Vagina (tissue), 2 donors: ENCODE measurements at regions not wholly inside any gene's neighbourhood (a gene's known extent, or its start where the extent isn't known, plus 50 kb on each side); places are given as distances from the start of the nearest gene placed in this dataset.

Experiments used
- POLR2A ChIP-seq, 2 donors: fragments of 450-650 bp; IDR thresholded peaks; one replicate each; pipeline ENCODE4 v1.6.1; 2017; ENCODE audit warnings: antibody characterized with exemption in 2 of 2, mild to moderate bottlenecking in 2 of 2, moderate library complexity in 2 of 2
- POLR2AphosphoS5 ChIP-seq, 2 donors: sonication (generic); formaldehyde crosslinking; IDR thresholded peaks; one replicate each; pipeline ENCODE4 v1.9.0; 2017; ENCODE audit warnings: antibody characterized with exemption in 2 of 2, mild to moderate bottlenecking in 2 of 2, low read depth in 1 of 2; ENCODE audit not compliant: insufficient read depth in 1 of 2
- TF ChIP-seq, protein P1 (sequence below), 3 experiments: fragments of 450-650 bp in 2 of 3; fragments of 200-600 bp in 1 of 3; sonication (generic) in 1 of 3; IDR thresholded peaks; one replicate each; pipeline ENCODE4 v1.5.1; 2017 to 2019; ENCODE audit warnings: antibody characterized with exemption in 3 of 3, mild to moderate bottlenecking in 2 of 3, moderate library complexity in 2 of 3

DNA sequence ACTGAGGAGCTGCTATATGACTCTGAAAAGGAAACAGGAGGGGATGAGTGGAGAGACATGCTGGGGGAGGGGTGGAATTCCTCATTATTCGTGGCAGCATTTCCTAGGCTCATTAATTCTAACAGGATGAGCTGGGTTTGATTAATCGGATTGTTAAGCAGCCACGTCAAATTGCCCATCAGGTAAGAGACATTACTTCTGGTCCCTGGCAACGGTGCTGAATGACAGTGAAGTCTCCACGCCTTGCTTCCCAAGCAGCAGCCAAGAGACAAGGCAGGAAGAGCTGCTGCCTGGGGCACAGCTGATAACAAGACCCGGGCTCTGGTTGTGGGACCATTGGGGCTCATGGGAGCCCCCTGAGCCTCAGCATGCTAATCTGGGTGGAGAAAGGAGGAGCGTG, 86.6 kb downstream of the MARCHF4 start:
- TF ChIP-seq, protein P1, sequence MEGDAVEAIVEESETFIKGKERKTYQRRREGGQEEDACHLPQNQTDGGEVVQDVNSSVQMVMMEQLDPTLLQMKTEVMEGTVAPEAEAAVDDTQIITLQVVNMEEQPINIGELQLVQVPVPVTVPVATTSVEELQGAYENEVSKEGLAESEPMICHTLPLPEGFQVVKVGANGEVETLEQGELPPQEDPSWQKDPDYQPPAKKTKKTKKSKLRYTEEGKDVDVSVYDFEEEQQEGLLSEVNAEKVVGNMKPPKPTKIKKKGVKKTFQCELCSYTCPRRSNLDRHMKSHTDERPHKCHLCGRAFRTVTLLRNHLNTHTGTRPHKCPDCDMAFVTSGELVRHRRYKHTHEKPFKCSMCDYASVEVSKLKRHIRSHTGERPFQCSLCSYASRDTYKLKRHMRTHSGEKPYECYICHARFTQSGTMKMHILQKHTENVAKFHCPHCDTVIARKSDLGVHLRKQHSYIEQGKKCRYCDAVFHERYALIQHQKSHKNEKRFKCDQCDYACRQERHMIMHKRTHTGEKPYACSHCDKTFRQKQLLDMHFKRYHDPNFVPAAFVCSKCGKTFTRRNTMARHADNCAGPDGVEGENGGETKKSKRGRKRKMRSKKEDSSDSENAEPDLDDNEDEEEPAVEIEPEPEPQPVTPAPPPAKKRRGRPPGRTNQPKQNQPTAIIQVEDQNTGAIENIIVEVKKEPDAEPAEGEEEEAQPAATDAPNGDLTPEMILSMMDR (IDR thresholded peaks at IDR 0.05), result no peak
- TF ChIP-seq POLR2A (IDR thresholded peaks at IDR 0.05) (no peak), POLR2AphosphoS5 (IDR thresholded peaks at IDR 0.05; ENCODE audit: insufficient read depth in 1 of 2, low read depth in 1 of 2) (no peak)
